Panc1 (cell line): ENCODE measurements at regions not wholly inside any gene's neighbourhood (a gene's known extent, or its start where the extent isn't known, plus 50 kb on each side); places are given as distances from the start of the nearest gene placed in this dataset.

Source experiments
- ATAC-seq: fragments of 200-7000 bp; cut with Tn5 transposase; 2 replicates; pipeline ENCODE4 v1.9.1; 2020; ENCODE audit warnings: mild to moderate bottlenecking, moderate library complexity
- BruUV-seq: library from RNA; stranded (reverse); fragments of 400-500 nt; replicated peaks from 2 replicates; lab custom pipeline; 2021; lab: Mats Ljungman, UMichigan
- CTCF ChIA-PET: fragments of 300-600 bp; sonication (Branson Sonifier 250); formaldehyde crosslinking; loops from one replicate; lab custom pipeline; 2022; ENCODE audit warnings: antibody characterized with exemption; lab: Charles Lee
- POLR2A ChIA-PET: fragments of 300-600 bp; sonication (Branson Sonifier 250); formaldehyde crosslinking; loops from one replicate; lab custom pipeline; 2022; ENCODE audit warnings: antibody characterized with exemption; lab: Charles Lee
- DNase-seq: peaks from one replicate; pipeline ENCODE4 v3.0.0-alpha.2; 2010; ENCODE audit warnings: low read depth, low spot score
- H3K27ac ChIP-seq: 2 replicates; pipeline ENCODE4 v1.5.1; 2011; ENCODE audit warnings: mild to moderate bottlenecking, low read length, inconsistent platforms
- H3K27me3 ChIP-seq: fragments of 200-500 bp; sonication (Bioruptor generic); 2 replicates; pipeline ENCODE4 v1.6.0; 2014; ENCODE audit warnings: low read length, inconsistent platforms; ENCODE audit not compliant: control insufficient read depth, insufficient read depth
- H3K36me3 ChIP-seq: fragments of 200-500 bp; sonication (Bioruptor generic); 2 replicates; pipeline ENCODE4 v1.5.1; 2014; ENCODE audit warnings: inconsistent platforms, mild to moderate bottlenecking, low read length, moderate library complexity; ENCODE audit not compliant: control insufficient read depth, insufficient read depth
- H3K4me1 ChIP-seq: 2 replicates; pipeline ENCODE4 v1.5.1; 2011; ENCODE audit warnings: inconsistent platforms, mild to moderate bottlenecking, low read length, moderate library complexity; ENCODE audit not compliant: control insufficient read depth, insufficient read depth
- H3K4me3 ChIP-seq, 2 experiments: 2 replicates each; pipeline ENCODE4 v1.5.1; 2011 to 2012; ENCODE audit warnings: low read depth in 2 of 2, low read length in 2 of 2, mild to moderate bottlenecking in 2 of 2, inconsistent platforms in 1 of 2, moderate library complexity in 1 of 2
- H3K9me3 ChIP-seq: fragments of 200-500 bp; sonication (Bioruptor generic); 2 replicates; pipeline ENCODE4 v1.5.1; 2014; ENCODE audit warnings: low read depth, mild to moderate bottlenecking, inconsistent platforms, low read length, moderate library complexity; ENCODE audit not compliant: control insufficient read depth, insufficient read depth
- POLR2AphosphoS5 ChIP-seq: IDR thresholded peaks from 2 replicates; pipeline ENCODE4 v1.6.1; 2012; ENCODE audit warnings: mild to moderate bottlenecking, low read depth, low read length, moderate library complexity
- SIN3A ChIP-seq: IDR thresholded peaks from 2 replicates; pipeline ENCODE4 v1.6.1; 2012; ENCODE audit warnings: low read depth, mild to moderate bottlenecking, low read length, moderate library complexity, borderline replicate concordance; ENCODE audit not compliant: insufficient read depth
- TCF7L2 ChIP-seq: IDR thresholded peaks from 2 replicates; pipeline ENCODE4 v1.6.1; 2011; ENCODE audit warnings: mild to moderate bottlenecking, low read depth, low read length, inconsistent platforms
- in situ Hi-C: cut with HindIII; loops from 2 replicates; pipeline ENCODE4 v1.10.0; 2016; ENCODE audit warnings: low sequenced_read_pairs, low pct_unique_long_range_greater_than_20kb
- intact Hi-C: fragments of 100-400 bp; cut with micrococcal nuclease; formaldehyde crosslinking; loops from one replicate; pipeline ENCODE4 v1.10.0; 2022; ENCODE audit not compliant: unreplicated experiment
- TF ChIP-seq, protein P1 (sequence below), 2 experiments: IDR thresholded peaks; 2 replicates each; pipeline ENCODE4 v1.6.1; 2011 to 2012; ENCODE audit warnings: low read depth in 2 of 2, control low read depth in 1 of 2, low read length in 1 of 2, mild to moderate bottlenecking in 1 of 2, moderate library complexity in 1 of 2; ENCODE audit not compliant: insufficient read depth in 1 of 2
- TF ChIP-seq, protein P2 (sequence below): fragments of 450-650 bp; IDR thresholded peaks from 2 replicates; pipeline ENCODE4 v1.5.1; 2017; ENCODE audit warnings: mild to moderate bottlenecking

GRCh38 chr3:177401375-177401774, 204.1 kb upstream of the TBL1XR1 start:
- H3K4me1 ChIP-seq, result peaks cover 7% of the 10 kb centered on the region; the same call in 1 of the 2 replicates
- intact Hi-C loops (no loop called here), in situ Hi-C loops (no loop called here)
- H3K36me3 ChIP-seq, result no peaks in the 10 kb centered on the region
- DNase-seq, result no peak
- ATAC-seq, result no peak
- no peak overlapping the region; the same call in 1 of the 2 replicates for H3K27ac ChIP-seq
- no peak overlapping the region for H3K4me3 ChIP-seq
- ChIA-PET POLR2A (no interaction called here), CTCF (no interaction called here)
- BruUV-seq, result no TSS peak
- TF ChIP-seq, protein P1, sequence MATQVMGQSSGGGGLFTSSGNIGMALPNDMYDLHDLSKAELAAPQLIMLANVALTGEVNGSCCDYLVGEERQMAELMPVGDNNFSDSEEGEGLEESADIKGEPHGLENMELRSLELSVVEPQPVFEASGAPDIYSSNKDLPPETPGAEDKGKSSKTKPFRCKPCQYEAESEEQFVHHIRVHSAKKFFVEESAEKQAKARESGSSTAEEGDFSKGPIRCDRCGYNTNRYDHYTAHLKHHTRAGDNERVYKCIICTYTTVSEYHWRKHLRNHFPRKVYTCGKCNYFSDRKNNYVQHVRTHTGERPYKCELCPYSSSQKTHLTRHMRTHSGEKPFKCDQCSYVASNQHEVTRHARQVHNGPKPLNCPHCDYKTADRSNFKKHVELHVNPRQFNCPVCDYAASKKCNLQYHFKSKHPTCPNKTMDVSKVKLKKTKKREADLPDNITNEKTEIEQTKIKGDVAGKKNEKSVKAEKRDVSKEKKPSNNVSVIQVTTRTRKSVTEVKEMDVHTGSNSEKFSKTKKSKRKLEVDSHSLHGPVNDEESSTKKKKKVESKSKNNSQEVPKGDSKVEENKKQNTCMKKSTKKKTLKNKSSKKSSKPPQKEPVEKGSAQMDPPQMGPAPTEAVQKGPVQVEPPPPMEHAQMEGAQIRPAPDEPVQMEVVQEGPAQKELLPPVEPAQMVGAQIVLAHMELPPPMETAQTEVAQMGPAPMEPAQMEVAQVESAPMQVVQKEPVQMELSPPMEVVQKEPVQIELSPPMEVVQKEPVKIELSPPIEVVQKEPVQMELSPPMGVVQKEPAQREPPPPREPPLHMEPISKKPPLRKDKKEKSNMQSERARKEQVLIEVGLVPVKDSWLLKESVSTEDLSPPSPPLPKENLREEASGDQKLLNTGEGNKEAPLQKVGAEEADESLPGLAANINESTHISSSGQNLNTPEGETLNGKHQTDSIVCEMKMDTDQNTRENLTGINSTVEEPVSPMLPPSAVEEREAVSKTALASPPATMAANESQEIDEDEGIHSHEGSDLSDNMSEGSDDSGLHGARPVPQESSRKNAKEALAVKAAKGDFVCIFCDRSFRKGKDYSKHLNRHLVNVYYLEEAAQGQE (IDR thresholded peaks at IDR 0.05; ENCODE audit: insufficient read depth in 1 of 2, low read depth in 2 of 2, low read length in 1 of 2), result no peak
- TF ChIP-seq, protein P2, sequence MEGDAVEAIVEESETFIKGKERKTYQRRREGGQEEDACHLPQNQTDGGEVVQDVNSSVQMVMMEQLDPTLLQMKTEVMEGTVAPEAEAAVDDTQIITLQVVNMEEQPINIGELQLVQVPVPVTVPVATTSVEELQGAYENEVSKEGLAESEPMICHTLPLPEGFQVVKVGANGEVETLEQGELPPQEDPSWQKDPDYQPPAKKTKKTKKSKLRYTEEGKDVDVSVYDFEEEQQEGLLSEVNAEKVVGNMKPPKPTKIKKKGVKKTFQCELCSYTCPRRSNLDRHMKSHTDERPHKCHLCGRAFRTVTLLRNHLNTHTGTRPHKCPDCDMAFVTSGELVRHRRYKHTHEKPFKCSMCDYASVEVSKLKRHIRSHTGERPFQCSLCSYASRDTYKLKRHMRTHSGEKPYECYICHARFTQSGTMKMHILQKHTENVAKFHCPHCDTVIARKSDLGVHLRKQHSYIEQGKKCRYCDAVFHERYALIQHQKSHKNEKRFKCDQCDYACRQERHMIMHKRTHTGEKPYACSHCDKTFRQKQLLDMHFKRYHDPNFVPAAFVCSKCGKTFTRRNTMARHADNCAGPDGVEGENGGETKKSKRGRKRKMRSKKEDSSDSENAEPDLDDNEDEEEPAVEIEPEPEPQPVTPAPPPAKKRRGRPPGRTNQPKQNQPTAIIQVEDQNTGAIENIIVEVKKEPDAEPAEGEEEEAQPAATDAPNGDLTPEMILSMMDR, result no peak
- TF ChIP-seq SIN3A (no peak), TCF7L2 (no peak), POLR2AphosphoS5 (no peak)
- no peaks in the 10 kb centered on the region for H3K9me3 ChIP-seq
- no peaks in the 10 kb centered on the region for H3K27me3 ChIP-seq

DNA sequence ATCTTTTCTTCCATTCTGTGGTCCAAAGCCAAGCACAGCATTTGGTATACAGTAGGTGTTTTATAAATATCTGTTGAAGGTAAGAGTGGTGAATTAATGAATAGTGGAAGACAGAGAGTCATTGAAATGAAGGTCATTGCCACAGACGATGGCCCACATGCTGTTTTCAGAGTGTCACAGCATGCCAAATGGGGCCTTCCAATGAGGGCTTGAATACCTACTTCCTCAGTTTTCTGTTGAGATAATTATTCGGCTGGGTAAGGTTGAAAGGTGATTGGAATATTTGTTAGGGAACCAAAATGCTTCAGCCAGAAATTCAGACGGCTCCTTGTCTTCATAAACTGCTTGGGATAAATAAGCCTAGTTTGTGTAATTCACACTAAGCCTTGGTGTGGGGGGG, 205.3 kb upstream of the TBL1XR1 start:
- DNase-seq (no peak), ATAC-seq (no peak)
- intact Hi-C loops (no loop called here), in situ Hi-C loops (no loop called here)
- no TSS peak for BruUV-seq
- Histone ChIP-seq H3K27me3 (no peaks in the 10 kb centered on the region), H3K27ac (no peak overlapping the region), H3K36me3 (no peaks in the 10 kb centered on the region), H3K4me1 (no peaks in the 10 kb centered on the region), H3K9me3 (no peaks in the 10 kb centered on the region), H3K4me3 (no peak overlapping the region)
- CTCF ChIA-PET, result no interaction called here
- TF ChIP-seq, protein P1 (IDR thresholded peaks at IDR 0.05; ENCODE audit: insufficient read depth in 1 of 2, low read depth in 2 of 2, low read length in 1 of 2), result no peak
- TF ChIP-seq TCF7L2 (no peak), SIN3A (no peak)
- TF ChIP-seq, protein P2, result no peak
- POLR2A ChIA-PET, result no interaction called here
